Smooth muscle cell (in vitro differentiated cells): ENCODE measurements at regions not wholly inside any gene's neighbourhood (a gene's known extent, or its start where the extent isn't known, plus 50 kb on each side); places are given as distances from the start of the nearest gene placed in this dataset.

Experiments
- DNase-seq: peaks from one replicate; lab custom pipeline; 2025; ENCODE audit not compliant: unreplicated experiment; lab: John Stamatoyannopoulos, UW
- H2AFZ ChIP-seq: fragments of 200-600 bp; sonication (generic); 2 replicates; pipeline ENCODE4 v1.6.0; 2016; ENCODE audit warnings: antibody characterized with exemption, low read depth, mild to moderate bottlenecking
- H3F3A ChIP-seq: fragments of 200-600 bp; sonication (generic); 2 replicates; pipeline ENCODE4 v1.6.0; 2017; ENCODE audit warnings: antibody characterized with exemption, low read depth
- H3K27ac ChIP-seq: fragments of 200-600 bp; sonication (generic); 2 replicates; pipeline ENCODE4 v1.5.1; 2016; ENCODE audit warnings: low read depth, mild to moderate bottlenecking
- H3K27me3 ChIP-seq: fragments of 200-600 bp; sonication (generic); 2 replicates; pipeline ENCODE4 v1.6.1; 2016; ENCODE audit warnings: low read depth, mild to moderate bottlenecking
- H3K36me3 ChIP-seq: fragments of 200-600 bp; sonication (generic); 2 replicates; pipeline ENCODE4 v1.5.1; 2016; ENCODE audit warnings: low read depth
- H3K4me1 ChIP-seq: fragments of 200-600 bp; sonication (generic); 2 replicates; pipeline ENCODE4 v1.5.1; 2016; ENCODE audit warnings: low read depth
- H3K4me2 ChIP-seq: fragments of 200-600 bp; sonication (generic); 2 replicates; pipeline ENCODE4 v1.6.0; 2016; ENCODE audit warnings: mild to moderate bottlenecking
- H3K4me3 ChIP-seq: fragments of 200-600 bp; sonication (generic); 2 replicates; pipeline ENCODE4 v1.5.1; 2016; ENCODE audit warnings: mild to moderate bottlenecking
- H3K79me2 ChIP-seq: fragments of 200-600 bp; sonication (generic); 2 replicates; pipeline ENCODE4 v1.6.0; 2016; ENCODE audit warnings: low read depth, mild to moderate bottlenecking
- H3K9ac ChIP-seq: fragments of 200-600 bp; sonication (generic); 2 replicates; pipeline ENCODE4 v1.6.0; 2016; ENCODE audit warnings: low read depth
- H3K9me3 ChIP-seq: fragments of 200-600 bp; sonication (generic); replicated peaks from 2 replicates; pipeline ENCODE4 v1.5.1; 2016; ENCODE audit warnings: low read depth
- H4K20me1 ChIP-seq: fragments of 200-600 bp; sonication (generic); 2 replicates; pipeline ENCODE4 v1.6.0; 2016; ENCODE audit warnings: low read depth
- WGBS: methylation state at CpG from one replicate; pipeline ENCODE4 v1.1.7; 2016; ENCODE audit warnings: low lambda C conversion rate; 5-methylcytosine and 5-hydroxymethylcytosine counted together
- TF ChIP-seq, protein P1 (sequence below): fragments of 200-600 bp; sonication (generic); IDR thresholded peaks from 2 replicates; pipeline ENCODE4 v1.5.1; 2017; ENCODE audit warnings: borderline replicate concordance, mild to moderate bottlenecking, antibody characterized with exemption; ENCODE audit not compliant: insufficient read depth, poor library complexity, severe bottlenecking

DNA sequence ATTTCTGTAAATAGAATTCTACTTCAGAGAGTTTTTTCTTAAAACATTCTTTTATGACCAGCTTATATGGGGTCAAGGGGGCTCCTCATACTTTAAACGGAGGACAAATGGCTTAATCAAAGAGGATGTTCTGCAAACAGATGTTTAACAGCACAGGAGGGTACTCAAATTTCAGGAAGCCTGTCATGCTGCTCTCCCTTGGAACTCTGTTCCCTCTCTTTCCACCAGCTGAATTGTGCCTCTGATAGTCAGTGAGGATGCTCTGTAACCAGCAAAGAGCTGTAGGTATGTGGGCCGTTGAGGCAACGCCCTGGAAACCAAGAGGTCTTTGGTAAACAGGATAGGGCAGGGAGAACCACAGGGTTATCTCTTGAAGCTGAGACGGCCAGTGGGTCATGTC, 161.1 kb downstream of the C5orf15 start:
- no peaks in the 10 kb centered on the region for H3K9me3 ChIP-seq
- no peak overlapping the region for H3K27ac ChIP-seq
- DNase-seq, result no peak
- H3K9ac ChIP-seq, result no peak overlapping the region
- H3K79me2 ChIP-seq, result no peaks in the 10 kb centered on the region
- no peaks in the 10 kb centered on the region for H4K20me1 ChIP-seq
- no peak overlapping the region for H2AFZ ChIP-seq
- peaks cover 17% of the 10 kb centered on the region for H3K27me3 ChIP-seq
- TF ChIP-seq, protein P1, sequence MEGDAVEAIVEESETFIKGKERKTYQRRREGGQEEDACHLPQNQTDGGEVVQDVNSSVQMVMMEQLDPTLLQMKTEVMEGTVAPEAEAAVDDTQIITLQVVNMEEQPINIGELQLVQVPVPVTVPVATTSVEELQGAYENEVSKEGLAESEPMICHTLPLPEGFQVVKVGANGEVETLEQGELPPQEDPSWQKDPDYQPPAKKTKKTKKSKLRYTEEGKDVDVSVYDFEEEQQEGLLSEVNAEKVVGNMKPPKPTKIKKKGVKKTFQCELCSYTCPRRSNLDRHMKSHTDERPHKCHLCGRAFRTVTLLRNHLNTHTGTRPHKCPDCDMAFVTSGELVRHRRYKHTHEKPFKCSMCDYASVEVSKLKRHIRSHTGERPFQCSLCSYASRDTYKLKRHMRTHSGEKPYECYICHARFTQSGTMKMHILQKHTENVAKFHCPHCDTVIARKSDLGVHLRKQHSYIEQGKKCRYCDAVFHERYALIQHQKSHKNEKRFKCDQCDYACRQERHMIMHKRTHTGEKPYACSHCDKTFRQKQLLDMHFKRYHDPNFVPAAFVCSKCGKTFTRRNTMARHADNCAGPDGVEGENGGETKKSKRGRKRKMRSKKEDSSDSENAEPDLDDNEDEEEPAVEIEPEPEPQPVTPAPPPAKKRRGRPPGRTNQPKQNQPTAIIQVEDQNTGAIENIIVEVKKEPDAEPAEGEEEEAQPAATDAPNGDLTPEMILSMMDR, result no peak
- no peaks in the 10 kb centered on the region for H3K4me1 ChIP-seq
- H3K4me3 ChIP-seq, result no peak overlapping the region
- no peaks in the 10 kb centered on the region for H3K36me3 ChIP-seq
- WGBS, result 56% methylated on average over 4 of the region's 4 CpGs
- no peaks in the 10 kb centered on the region for H3F3A ChIP-seq
- no peak overlapping the region for H3K4me2 ChIP-seq

DNA sequence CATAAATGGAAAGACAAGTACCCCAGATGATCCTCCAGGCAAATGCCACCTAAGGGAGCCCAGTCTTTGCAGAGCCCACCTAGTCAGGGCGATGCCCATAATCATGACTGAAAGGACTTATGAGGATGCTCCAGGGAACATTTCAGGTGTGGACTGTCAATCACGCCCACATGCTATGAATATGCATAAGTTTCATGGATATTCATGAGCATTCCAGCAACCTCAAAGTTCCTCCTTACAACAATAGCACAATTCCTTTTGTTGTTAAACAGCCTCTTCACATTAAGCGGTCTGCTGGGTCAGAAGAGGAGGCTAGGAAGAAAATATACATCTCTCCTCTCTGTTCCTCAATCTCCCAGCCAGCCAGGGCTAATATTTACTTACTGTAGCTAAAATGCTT, 161.6 kb downstream of the C5orf15 start:
- H3K4me3 ChIP-seq, result no peak overlapping the region
- no peak overlapping the region for H3K9ac ChIP-seq
- H4K20me1 ChIP-seq, result no peaks in the 10 kb centered on the region
- no peak overlapping the region for H3K27ac ChIP-seq
- no peaks in the 10 kb centered on the region for H3K9me3 ChIP-seq
- H3K79me2 ChIP-seq, result no peaks in the 10 kb centered on the region
- no peak overlapping the region for H2AFZ ChIP-seq
- no peak overlapping the region for H3K4me2 ChIP-seq
- no peak for DNase-seq
- 72% methylated on average over 3 of the region's 3 CpGs for WGBS
- no peaks in the 10 kb centered on the region for H3F3A ChIP-seq
- peaks cover 17% of the 10 kb centered on the region for H3K27me3 ChIP-seq
- no peaks in the 10 kb centered on the region for H3K36me3 ChIP-seq
- TF ChIP-seq, protein P1, result no peak
- no peaks in the 10 kb centered on the region for H3K4me1 ChIP-seq

DNA sequence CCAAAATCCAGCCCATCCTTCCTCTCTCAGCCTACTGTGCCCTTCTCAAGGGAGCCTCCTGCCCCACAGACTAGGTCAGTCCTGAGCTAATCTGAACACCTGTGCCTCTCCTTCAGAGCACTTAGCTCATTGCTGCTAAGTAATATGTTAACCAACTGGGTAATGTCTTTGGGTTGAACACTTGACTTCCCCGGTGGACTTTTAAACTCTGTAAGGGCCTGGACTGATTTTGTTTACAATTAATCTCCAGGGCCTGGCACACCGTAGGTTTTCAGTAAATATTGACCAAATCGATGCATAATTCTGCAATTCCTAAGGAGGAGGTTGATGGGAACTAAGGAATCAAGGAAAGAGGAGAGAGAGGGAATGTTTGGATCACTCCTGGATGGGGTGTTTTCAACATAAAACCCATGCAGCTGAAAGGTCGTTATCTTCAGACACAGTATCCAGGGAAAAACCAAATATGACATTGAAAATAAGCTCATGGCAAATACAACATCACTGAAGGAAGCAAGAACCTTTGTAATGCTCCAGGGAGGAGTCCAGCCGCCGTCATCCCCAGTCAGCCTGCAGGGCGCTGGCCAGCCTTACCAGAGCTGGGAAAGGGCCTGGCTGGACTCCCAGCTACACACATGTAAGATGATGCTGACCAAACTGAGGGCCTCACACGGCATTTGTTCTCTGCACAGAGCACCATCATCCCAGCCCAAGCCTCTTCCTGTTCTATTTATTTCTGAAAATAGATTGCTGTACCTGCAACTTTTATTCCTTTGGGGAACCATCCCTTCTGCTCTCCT, 166.3 kb downstream of the C5orf15 start:
- Histone ChIP-seq H3K4me3 (no peak overlapping the region), H3K79me2 (no peaks in the 10 kb centered on the region), H3K27ac (no peak overlapping the region), H3K9ac (no peak overlapping the region), H3K27me3 (peaks cover 4% of the 10 kb centered on the region), H4K20me1 (no peaks in the 10 kb centered on the region), H3K4me1 (no peaks in the 10 kb centered on the region), H3K9me3 (no peaks in the 10 kb centered on the region), H3K4me2 (no peak overlapping the region), H3K36me3 (no peaks in the 10 kb centered on the region), H3F3A (no peaks in the 10 kb centered on the region), H2AFZ (no peak overlapping the region)
- no peak for DNase-seq
- TF ChIP-seq, protein P1, result no peak
- 75% methylated on average over 8 of the region's 8 CpGs for WGBS

DNA sequence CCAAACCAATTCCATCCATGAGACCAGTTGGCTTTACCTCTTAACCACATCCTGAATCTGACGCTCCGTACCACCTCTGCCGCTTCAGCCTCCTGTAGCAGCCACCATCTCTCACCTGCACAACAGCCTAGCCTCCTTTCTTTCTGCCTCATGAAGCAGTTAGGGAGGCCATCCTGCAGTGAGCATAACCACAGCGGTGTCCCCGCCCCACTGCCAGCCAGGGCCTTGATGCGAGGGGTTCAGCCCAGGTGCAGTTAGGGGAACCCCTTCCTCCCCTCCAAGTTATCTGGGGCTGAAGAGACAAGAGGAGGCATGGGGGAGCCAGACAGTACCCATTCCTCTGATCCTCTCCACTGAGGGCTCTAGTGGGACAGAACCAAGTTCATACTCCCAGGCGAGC, 167.0 kb downstream of the C5orf15 start:
- Histone ChIP-seq H3F3A (no peaks in the 10 kb centered on the region), H3K27ac (no peak overlapping the region), H3K4me1 (no peaks in the 10 kb centered on the region), H4K20me1 (no peaks in the 10 kb centered on the region), H3K36me3 (no peaks in the 10 kb centered on the region), H2AFZ (no peak overlapping the region), H3K27me3 (no peaks in the 10 kb centered on the region), H3K79me2 (no peaks in the 10 kb centered on the region), H3K9me3 (no peaks in the 10 kb centered on the region), H3K4me2 (no peak overlapping the region), H3K4me3 (no peak overlapping the region), H3K9ac (no peak overlapping the region)
- no peak for DNase-seq
- WGBS, result 98% methylated on average over 7 of the region's 7 CpGs
- TF ChIP-seq, protein P1, result no peak
